Heart left ventricle (tissue), 13 donors: ENCODE measurements at regions not wholly inside any gene's neighbourhood (a gene's known extent, or its start where the extent isn't known, plus 50 kb on each side); places are given as distances from the start of the nearest gene placed in this dataset.

Experiments used
- POLR2A ChIP-seq, 2 donors: fragments of 450-650 bp; IDR thresholded peaks; one replicate each; pipeline ENCODE4 v1.6.1; 2017; ENCODE audit warnings: antibody characterized with exemption in 2 of 2, mild to moderate bottlenecking in 2 of 2, moderate library complexity in 2 of 2
- TF ChIP-seq, protein P1 (sequence below), 12 donors: fragments of 200-600 bp; sonication (generic) in 4 of 12; IDR thresholded peaks; one replicate each; pipeline versions ENCODE4 v1.5.0 to v1.8.0; 2018 to 2022; ENCODE audit warnings: antibody characterized with exemption in 12 of 12, mild to moderate bottlenecking in 5 of 12
- donor health status: ischemic (EF 13 %, LVEDD 7.1; RV severe dilation, severe dysfunction).
- donor health status: DM: no; HTN: yes; CAD: no.
- donor health status: DM: no; HTN: no; CAD: no.
- donor health status: ischemic (EF 25% LVEDD 6.9; RV normal size, moderate dysfunction).
- donor health status: ischemic (EF 25% LVEDD 5.7; RV mildly dilated, moderate dysfunction).
- donor health status: ischemic (EF 35%, LVEDD 5.7; RV mildly dilated, moderate dysfunction).
- donor health status: nonischemic (EF 11% LVEDD 7.7; RV severe dilation, severe dysfunction).
- donor health status: DM: yes; HTN: yes; CAD: no.
- donor health status: PGD.
- donor health status: ischemic (EF 29% LVEDD 5.4; RV normal size, mild dysfunction).
- donor health status: nonischemic (EF 23%, LVEDD 6.1; RV moderate dilation, normal function).

DNA sequence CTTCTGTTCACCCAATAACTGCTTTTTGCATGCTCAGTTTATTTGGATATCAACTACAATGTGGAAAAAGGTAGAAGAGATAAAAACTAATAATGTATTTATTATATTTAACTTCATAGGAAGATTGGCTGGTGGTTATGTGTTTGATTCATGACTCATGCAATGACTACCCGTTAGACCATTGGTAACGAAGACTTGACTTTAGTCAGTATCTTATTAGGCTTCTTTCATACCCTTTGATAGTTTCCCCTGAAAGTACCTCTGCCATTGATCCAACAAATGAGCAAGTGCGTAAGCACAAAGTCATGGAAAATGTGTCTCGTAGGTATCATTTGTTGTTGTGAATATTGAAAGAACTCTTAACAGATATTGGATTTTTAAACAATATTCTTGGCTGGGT, 394.7 kb downstream of the PPP3CA start:
- no peak for TF ChIP-seq POLR2A (IDR thresholded peaks at IDR 0.05)
- TF ChIP-seq, protein P1, sequence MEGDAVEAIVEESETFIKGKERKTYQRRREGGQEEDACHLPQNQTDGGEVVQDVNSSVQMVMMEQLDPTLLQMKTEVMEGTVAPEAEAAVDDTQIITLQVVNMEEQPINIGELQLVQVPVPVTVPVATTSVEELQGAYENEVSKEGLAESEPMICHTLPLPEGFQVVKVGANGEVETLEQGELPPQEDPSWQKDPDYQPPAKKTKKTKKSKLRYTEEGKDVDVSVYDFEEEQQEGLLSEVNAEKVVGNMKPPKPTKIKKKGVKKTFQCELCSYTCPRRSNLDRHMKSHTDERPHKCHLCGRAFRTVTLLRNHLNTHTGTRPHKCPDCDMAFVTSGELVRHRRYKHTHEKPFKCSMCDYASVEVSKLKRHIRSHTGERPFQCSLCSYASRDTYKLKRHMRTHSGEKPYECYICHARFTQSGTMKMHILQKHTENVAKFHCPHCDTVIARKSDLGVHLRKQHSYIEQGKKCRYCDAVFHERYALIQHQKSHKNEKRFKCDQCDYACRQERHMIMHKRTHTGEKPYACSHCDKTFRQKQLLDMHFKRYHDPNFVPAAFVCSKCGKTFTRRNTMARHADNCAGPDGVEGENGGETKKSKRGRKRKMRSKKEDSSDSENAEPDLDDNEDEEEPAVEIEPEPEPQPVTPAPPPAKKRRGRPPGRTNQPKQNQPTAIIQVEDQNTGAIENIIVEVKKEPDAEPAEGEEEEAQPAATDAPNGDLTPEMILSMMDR (IDR thresholded peaks at IDR 0.05) = no peak
